Activated CD4-positive, alpha-beta T cell treated with anti-CD3 and anti-CD28 coated beads for 36 hours (primary cell): ENCODE measurements at regions not wholly inside any gene's neighbourhood (a gene's known extent, or its start where the extent isn't known, plus 50 kb on each side); places are given as distances from the start of the nearest gene placed in this dataset.

Experiments
- ATAC-seq: fragments of 200-7000 bp; cut with Tn5 transposase; one replicate; pipeline ENCODE4 v1.10.0; 2021; ENCODE audit warnings: mild to moderate bottlenecking, moderate library complexity
- CTCF ChIA-PET: fragments of 350-600 bp; sonication (Branson Sonifier 250); formaldehyde crosslinking; loops from one replicate; lab custom pipeline; 2021; ENCODE audit warnings: antibody characterized with exemption; lab: Charles Lee
- POLR2A ChIA-PET: fragments of 350-600 bp; sonication (Branson Sonifier 250); formaldehyde crosslinking; loops from one replicate; lab custom pipeline; 2021; ENCODE audit warnings: antibody characterized with exemption, inconsistent platforms; lab: Charles Lee
- DNase-seq: peaks from one replicate; pipeline ENCODE4 v3.0.0-alpha.2; 2020
- H3K27ac Mint-ChIP-seq: one replicate; pipeline ENCODE4 v1.8.0; 2021; ENCODE audit warnings: mixed read lengths
- H3K27me3 Mint-ChIP-seq: one replicate; pipeline ENCODE4 v1.8.0; 2021; ENCODE audit warnings: mixed read lengths
- H3K36me3 Mint-ChIP-seq: one replicate; pipeline ENCODE4 v1.8.0; 2021; ENCODE audit warnings: low read depth, mixed read lengths
- H3K4me1 Mint-ChIP-seq: one replicate; pipeline ENCODE4 v1.8.0; 2021; ENCODE audit warnings: mixed read lengths
- H3K4me3 Mint-ChIP-seq: one replicate; pipeline ENCODE4 v1.8.0; 2021; ENCODE audit warnings: mild to moderate bottlenecking, moderate library complexity, mixed read lengths
- H3K9me3 Mint-ChIP-seq: one replicate; pipeline ENCODE4 v1.8.0; 2021; ENCODE audit warnings: low read depth, mixed read lengths
- intact Hi-C, 2 experiments: fragments of 100-400 bp; cut with DNase I in 1 of 2; cut with micrococcal nuclease in 1 of 2; formaldehyde crosslinking; loops; one replicate each; pipeline versions ENCODE4 v1.14.2 to v1.15.1; 2022 to 2024; cut with DNase I, micrococcal nuclease

DNA sequence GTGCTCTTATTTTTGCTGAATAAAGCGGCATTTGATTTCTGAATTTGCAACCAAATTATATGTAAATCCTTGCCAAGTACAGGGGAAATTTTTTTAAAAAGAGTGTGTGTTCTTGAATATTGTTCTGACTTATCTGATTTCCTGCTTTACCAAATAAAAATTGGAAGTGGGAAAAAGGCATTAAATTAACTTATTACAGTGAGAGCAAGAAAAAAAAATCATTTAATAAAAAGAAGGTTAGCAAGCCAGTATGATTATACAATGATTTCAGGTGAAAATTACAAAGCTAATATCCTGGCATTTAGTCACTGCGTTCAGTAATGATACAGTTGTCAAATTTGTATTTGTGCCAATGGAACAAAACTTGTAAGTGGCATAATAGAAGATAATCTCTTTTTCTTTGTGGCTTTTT is 82.1 kb upstream of the PPARA start:
- ChIA-PET POLR2A (interaction anchor here (3.2 kb wide), 1 partner anchor 32 kb away, joined by 10 read pairs; no protein-coding TSS in a partner anchor), CTCF (no interaction called here)
- peaks cover 38% of the 10 kb centered on the region for H3K4me1 Mint-ChIP-seq
- H3K4me3 Mint-ChIP-seq = no peak overlapping the region
- H3K36me3 Mint-ChIP-seq = peaks cover 3% of the 10 kb centered on the region
- DNase-seq (no peak), ATAC-seq (no peak)
- no peaks in the 10 kb centered on the region for H3K27me3 Mint-ChIP-seq
- intact Hi-C loops = no loop called here
- H3K27ac Mint-ChIP-seq = no peak overlapping the region
- H3K9me3 Mint-ChIP-seq = no peaks in the 10 kb centered on the region

DNA sequence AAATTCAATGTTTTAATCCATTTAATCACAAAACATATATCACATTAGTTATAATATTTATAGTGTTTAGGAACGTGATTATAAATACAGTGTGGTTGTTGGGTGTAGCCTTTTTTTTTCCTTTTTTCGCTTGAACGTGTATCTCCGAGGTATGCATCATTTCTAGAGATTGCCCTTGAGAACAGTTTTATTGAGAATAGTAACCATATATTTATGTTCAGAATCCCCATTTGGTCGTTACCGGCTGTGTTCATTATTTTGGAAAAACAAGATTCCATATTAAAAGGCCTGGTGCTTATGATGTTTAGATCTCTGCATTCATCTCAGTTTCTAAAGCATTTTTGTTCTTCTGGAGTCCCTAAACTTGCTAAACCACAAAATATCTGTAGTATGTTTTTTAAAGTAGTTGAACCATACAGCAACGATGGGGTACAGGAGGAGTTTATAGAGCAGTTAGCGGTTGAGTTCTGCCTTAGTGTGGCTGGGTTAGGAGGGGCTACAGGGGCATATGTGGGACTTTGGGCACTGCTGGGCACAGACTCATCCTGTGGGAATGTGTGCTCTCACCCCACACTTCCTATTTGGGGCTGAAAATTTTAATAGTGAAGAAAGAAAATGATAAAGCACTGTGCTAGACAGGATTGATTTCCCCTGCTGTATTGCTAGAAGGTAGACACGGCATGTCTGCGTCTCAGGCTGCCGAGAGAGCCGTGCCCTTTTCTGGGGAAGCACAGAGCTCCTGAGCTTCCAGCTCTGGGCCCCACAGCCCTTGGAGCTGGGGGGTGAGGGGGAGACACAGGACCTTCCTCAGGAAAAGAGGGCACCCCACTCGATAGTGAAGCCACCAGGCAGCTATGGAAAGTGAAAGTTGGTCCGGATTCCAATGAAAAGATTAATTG is 81.5 kb upstream of the PPARA start:
- Mint-ChIP-seq H3K4me1 (peaks cover 43% of the 10 kb centered on the region), H3K4me3 (peak overlapping the region; percentile 80), H3K27ac (peak overlapping the region; percentile 87), H3K36me3 (peaks cover 3% of the 10 kb centered on the region), H3K27me3 (no peaks in the 10 kb centered on the region), H3K9me3 (no peaks in the 10 kb centered on the region)
- ATAC-seq = no peak
- intact Hi-C loops = no loop called here
- DNase-seq = no peak
- CTCF ChIA-PET = interaction anchor here (0.8 to 2.1 kb wide), 5 partner anchors 12 to 62 kb away, joined by 3 to 11 read pairs (median 4); no protein-coding TSS in a partner anchor
- POLR2A ChIA-PET = interaction anchor here (0.8 to 3.2 kb wide), 4 partner anchors 15 to 33 kb away, joined by 3 to 10 read pairs (median 5); no protein-coding TSS in a partner anchor

DNA sequence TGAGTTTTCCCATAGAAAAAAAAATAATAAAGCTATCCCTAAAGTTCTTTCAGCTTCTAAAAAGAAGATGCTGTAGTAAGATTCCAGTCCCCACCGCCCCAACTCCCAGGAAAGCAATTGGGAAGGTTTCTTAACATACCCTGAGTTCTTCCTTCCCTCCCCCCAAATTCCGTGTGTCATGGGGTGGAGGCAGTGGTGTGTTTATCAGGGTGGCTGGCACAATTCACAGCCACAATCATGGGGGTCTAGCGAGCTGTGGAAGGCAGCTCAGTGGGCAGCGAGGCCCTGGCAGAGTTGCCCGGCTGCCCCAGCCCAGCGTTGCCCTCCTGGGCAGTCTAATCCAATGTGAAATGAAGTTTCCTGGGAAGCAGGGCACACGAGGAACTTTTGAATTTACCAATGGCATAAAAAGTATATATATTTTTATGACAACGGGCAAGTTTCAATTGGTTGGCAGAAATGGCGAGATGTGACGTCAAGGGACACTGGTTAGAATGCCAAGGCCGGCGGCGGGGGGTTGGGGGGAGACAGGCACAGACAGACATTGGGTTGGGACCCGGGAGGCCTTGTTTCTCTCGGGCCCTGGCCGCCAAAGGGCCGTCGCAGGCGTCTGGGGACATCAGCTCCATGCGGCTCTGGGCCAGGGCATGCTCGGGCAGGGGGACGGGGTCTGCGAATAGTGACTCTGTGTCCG is 80.7 kb upstream of the PPARA start:
- H3K4me1 Mint-ChIP-seq = peaks cover 49% of the 10 kb centered on the region
- intact Hi-C loops = loop anchor here (1.0 to 5.0 kb wide), 4 partner anchors 11 to 265 kb away; partner anchors contain the start of gene TRMU (in 1 of the 2)
- ChIA-PET CTCF (interaction anchor here (0.8 to 2.1 kb wide), 5 partner anchors 13 to 63 kb away, joined by 3 to 11 read pairs (median 4); no protein-coding TSS in a partner anchor), POLR2A (interaction anchor here (0.8 to 3.2 kb wide), 4 partner anchors 16 to 34 kb away, joined by 3 to 10 read pairs (median 5); no protein-coding TSS in a partner anchor)
- H3K4me3 Mint-ChIP-seq = peak overlapping the region; percentile 80
- H3K27me3 Mint-ChIP-seq = no peaks in the 10 kb centered on the region
- H3K27ac Mint-ChIP-seq = peak overlapping the region; percentile 87
- H3K36me3 Mint-ChIP-seq = peaks cover 3% of the 10 kb centered on the region
- no peaks in the 10 kb centered on the region for H3K9me3 Mint-ChIP-seq
- peak; percentile 70 for DNase-seq
- peak; percentile 4 for ATAC-seq

DNA sequence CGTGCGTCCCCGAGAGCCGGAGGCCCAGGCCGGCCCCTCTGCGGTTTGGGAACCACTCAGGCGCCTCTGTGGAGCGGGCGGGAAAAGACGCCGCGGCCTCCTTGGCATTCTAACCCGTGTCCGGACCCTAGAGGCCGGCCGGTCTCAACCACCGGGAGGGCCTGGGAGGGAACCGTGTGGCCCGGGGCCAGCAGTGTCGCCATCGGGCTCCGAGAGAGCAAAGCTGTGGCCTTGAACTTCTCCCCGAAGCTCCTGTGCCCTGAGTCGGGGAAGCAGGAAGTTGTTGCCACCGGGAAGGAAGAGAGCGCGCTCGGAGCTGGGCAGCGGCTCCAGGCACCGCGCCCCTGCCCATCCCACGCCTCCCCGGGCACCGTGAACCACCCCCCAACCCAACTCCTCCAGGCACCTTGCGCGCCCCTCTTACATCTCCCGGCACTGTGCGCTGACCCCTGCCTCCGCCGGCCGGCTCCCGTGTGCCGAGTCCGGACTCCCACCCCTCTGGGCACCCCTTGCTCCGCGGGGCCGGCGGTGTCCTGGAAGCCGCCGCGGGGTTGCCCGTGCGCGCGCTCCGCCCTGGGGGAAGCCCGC is 80.0 kb upstream of the PPARA start:
- Mint-ChIP-seq H3K27ac (peak overlapping the region; percentile 87), H3K4me3 (peak overlapping the region; percentile 80), H3K4me1 (peaks cover 50% of the 10 kb centered on the region), H3K9me3 (no peaks in the 10 kb centered on the region), H3K36me3 (peaks cover 3% of the 10 kb centered on the region), H3K27me3 (no peaks in the 10 kb centered on the region)
- peak; percentile 24 for ATAC-seq
- ChIA-PET POLR2A (interaction anchor here (1.0 to 3.2 kb wide), 4 partner anchors 17 to 57 kb away, joined by 3 to 10 read pairs (median 5); no protein-coding TSS in a partner anchor), CTCF (interaction anchor here (1.0 to 2.1 kb wide), 3 partner anchors 34 to 64 kb away, joined by 3 to 11 read pairs (median 7); no protein-coding TSS in a partner anchor)
- intact Hi-C loops = loop anchor here (1.0 to 5.0 kb wide), 4 partner anchors 12 to 264 kb away; partner anchors contain the start of gene TRMU (in 1 of the 2)
- peak; percentile 56 for DNase-seq

DNA sequence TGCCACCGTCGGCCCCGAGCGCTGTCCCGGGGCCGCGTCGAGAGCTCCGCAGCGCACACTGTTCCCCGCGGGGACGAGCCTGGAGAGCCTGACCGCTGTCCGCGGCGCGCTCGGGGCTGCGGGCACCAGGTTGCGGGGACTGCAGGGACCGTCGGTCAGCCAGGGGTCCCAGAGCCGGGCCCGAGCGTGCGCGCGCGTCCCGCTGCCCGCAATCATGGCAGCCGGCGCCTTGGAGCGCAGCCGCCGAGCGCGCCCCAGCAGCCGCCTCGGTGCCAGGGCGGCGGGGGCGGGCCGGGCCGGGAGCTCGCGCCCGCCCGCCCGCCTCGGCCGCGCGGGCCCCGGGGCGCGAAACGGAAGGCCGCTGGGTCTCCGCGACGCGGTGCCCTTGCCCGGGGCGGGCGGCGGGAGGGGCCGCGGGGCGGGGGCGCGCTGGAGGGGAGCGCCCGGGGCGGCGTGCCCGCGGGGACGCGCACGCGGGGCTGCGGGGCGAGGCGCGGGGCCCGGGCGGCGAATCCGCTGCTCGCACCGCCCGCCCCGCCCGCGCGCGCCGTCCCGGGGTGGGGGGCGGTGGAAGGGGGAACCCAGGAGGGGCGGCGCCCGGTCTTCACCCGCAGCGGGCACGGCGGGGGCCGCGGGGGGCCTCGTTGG is 79.4 kb upstream of the PPARA start:
- peak overlapping the region; percentile 80 for H3K4me3 Mint-ChIP-seq
- ChIA-PET CTCF (interaction anchor here (1.0 to 2.1 kb wide), 3 partner anchors 34 to 64 kb away, joined by 3 to 11 read pairs (median 7); no protein-coding TSS in a partner anchor), POLR2A (interaction anchor here (1.0 to 3.2 kb wide), 4 partner anchors 17 to 58 kb away, joined by 3 to 10 read pairs (median 5); no protein-coding TSS in a partner anchor)
- H3K4me1 Mint-ChIP-seq = peaks cover 44% of the 10 kb centered on the region
- H3K9me3 Mint-ChIP-seq = no peaks in the 10 kb centered on the region
- ATAC-seq (peak; percentile 57), DNase-seq (peak; percentile 70)
- no peak overlapping the region for H3K27ac Mint-ChIP-seq
- no peaks in the 10 kb centered on the region for H3K27me3 Mint-ChIP-seq
- intact Hi-C loops = loop anchor here (1.0 to 5.0 kb wide), 10 partner anchors 13 to 264 kb away; partner anchors contain the start of genes GTSE1 (in 1 of the 2), PPARA (in 1 of the 2) and TRMU (in 1 of the 2)
- H3K36me3 Mint-ChIP-seq = peaks cover 3% of the 10 kb centered on the region

DNA sequence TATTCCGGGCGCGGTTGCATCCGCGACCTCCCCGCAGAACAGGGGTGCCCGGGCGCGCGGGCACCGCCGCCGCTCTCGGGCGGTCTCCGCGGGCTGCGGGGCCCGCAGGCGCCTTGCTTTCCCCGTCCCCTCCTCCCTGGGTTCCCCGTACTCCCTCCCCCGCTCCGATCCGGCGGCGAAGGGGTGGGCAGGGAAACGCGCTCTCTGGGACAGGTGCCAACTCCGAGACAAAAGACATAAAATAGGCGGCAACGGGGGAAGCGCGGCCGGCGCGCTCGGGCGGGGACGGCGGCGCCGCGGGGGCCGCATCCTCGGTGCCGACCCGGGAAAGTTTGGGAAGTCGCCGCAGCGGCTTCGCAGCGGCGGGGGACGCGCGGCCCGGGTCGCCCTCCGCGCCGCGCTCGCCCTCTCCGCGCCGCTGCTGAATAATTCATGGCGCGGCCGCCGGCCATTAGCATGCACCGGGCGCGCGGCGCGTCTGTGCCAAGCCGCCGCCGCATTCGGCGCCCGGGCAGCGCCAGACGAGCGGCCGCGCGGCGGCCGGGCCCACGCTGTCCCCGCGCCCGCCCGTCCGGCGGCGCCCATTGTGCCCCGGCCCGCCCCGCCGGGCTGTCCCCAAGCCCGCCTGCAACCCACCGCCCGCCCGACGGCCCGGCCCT is 78.7 kb upstream of the PPARA start:
- CTCF ChIA-PET = no interaction called here
- peak; percentile 80 for DNase-seq
- no peaks in the 10 kb centered on the region for H3K9me3 Mint-ChIP-seq
- no peaks in the 10 kb centered on the region for H3K27me3 Mint-ChIP-seq
- ATAC-seq = peak; percentile 30
- intact Hi-C loops = loop anchor here (1.0 to 5.0 kb wide), 10 partner anchors 17 to 263 kb away; partner anchors contain the start of genes GTSE1 (in 1 of the 2), PPARA (in 1 of the 2) and TRMU (in 1 of the 2)
- peak overlapping the region; percentile 74 for H3K4me3 Mint-ChIP-seq
- H3K36me3 Mint-ChIP-seq = peaks cover 3% of the 10 kb centered on the region
- POLR2A ChIA-PET = interaction anchor here (3.2 kb wide), 1 partner anchor 36 kb away, joined by 10 read pairs; no protein-coding TSS in a partner anchor
- peak overlapping the region; percentile 69 for H3K27ac Mint-ChIP-seq
- H3K4me1 Mint-ChIP-seq = peaks cover 40% of the 10 kb centered on the region

DNA sequence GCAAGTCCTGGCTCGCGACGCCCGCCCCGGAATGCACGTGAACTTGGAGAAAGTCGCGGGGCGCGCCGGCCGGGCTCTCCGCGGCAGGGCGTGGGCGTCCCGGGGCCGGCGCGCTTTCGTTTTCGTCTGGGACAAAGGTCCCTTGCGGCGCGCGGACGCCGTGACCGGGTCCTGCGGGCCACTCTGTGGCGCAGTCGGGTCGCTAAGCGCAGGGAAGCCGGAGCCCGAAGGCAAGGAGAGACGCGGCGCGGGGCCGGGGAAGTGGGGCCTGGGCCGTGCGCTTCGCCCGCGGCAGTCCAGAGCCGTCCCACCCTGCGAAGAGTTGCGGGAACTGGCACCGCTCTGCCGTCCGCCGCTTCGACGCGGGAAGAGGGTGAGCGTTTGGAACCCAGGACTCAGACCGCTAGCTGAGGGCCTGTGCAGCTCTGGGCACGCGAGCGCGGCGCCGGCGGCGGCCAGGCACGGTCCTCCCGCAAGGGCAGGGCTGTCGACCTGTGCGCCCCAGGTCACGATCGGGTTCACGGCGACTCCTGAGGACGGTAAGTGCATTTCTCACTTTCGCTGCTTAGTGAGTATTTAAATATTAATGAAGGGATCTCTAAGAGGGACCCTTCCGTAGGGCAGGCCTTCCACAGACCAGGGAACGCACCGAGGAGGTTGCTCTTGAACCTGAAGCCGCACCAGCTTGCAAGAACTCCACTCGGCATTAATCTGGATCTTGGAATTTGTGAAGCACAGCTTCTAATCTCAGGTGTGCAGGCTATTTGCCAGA is 78.0 kb upstream of the PPARA start:
- Mint-ChIP-seq H3K9me3 (no peaks in the 10 kb centered on the region), H3K27ac (peak overlapping the region; percentile 14), H3K36me3 (peaks cover 3% of the 10 kb centered on the region), H3K4me3 (peak overlapping the region; percentile 72), H3K4me1 (peaks cover 34% of the 10 kb centered on the region), H3K27me3 (no peaks in the 10 kb centered on the region)
- CTCF ChIA-PET = interaction anchor here (0.7 to 2.3 kb wide), 5 partner anchors 10 to 416 kb away, joined by 3 to 8 read pairs (median 4); no protein-coding TSS in a partner anchor
- intact Hi-C loops = loop anchor here in 1 of 2 experiments (2.0 to 5.0 kb wide), 2 partner anchors 17 to 60 kb away; no protein-coding TSS in a partner anchor
- ATAC-seq = peak; percentile 12
- POLR2A ChIA-PET = interaction anchor here (1.0 kb wide), 1 partner anchor 20 kb away, joined by 4 read pairs; no protein-coding TSS in a partner anchor
- peak; percentile 75 for DNase-seq

DNA sequence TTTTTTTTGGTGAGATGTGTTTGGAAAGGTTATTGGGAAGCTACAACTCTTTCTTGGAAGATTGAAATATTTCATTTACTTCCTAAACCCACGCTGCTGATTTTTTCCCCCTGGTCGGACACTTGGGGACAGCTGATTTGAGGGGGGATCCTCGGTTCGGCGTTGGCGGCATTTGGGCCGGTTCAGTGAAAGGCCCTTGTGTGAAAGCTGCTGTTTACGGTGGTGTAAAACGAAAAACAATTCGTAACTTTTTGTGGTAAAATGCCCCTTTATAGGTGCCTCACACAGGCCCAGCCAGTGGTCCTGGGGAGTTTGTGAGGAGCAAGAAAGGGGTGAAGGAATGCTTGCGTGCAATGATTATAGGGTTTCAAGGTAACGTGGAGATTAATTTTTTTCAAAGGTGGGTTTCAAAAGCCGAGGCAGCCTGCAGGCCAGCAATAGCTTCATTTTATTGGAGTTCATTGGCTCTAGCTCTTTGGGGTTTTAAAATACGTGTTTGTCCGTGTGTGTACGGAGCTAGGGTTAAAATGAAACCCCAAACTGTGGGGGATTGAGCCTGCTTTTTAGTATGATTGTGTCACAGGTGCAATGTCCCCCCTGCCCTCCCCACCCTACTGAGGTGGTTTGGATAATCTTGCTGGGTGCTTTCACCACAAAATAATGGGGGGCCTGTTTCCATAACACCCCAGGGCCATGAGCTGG is 77.2 kb upstream of the PPARA start:
- Mint-ChIP-seq H3K9me3 (no peaks in the 10 kb centered on the region), H3K27me3 (no peaks in the 10 kb centered on the region), H3K4me1 (peaks cover 32% of the 10 kb centered on the region), H3K4me3 (peak overlapping the region; percentile 72), H3K27ac (no peak overlapping the region), H3K36me3 (peaks cover 3% of the 10 kb centered on the region)
- intact Hi-C loops = loop anchor here in 1 of 2 experiments (2.0 to 5.0 kb wide), 2 partner anchors 18 to 61 kb away; no protein-coding TSS in a partner anchor
- ChIA-PET POLR2A (interaction anchor here (1.0 kb wide), 1 partner anchor 20 kb away, joined by 4 read pairs; no protein-coding TSS in a partner anchor), CTCF (interaction anchor here (0.6 to 2.3 kb wide), 11 partner anchors 9 to 417 kb away, joined by 3 to 8 read pairs (median 4); no protein-coding TSS in a partner anchor)
- no peak for ATAC-seq
- no peak for DNase-seq
